H1 (cell line): ENCODE measurements at regions not wholly inside any gene's neighbourhood (a gene's known extent, or its start where the extent isn't known, plus 50 kb on each side); places are given as distances from the start of the nearest gene placed in this dataset.

Experiments used
- BCL11A ChIP-seq, 2 experiments: IDR thresholded peaks; one replicate each; pipeline ENCODE4 v1.6.1; 2011; ENCODE audit warnings: low read depth in 2 of 2, low read length in 2 of 2, mild to moderate bottlenecking in 2 of 2
- CEBPB ChIP-seq: IDR thresholded peaks from 2 replicates; pipeline ENCODE4 v1.6.1; 2012; ENCODE audit warnings: low read depth, low read length
- CHD7 ChIP-seq: fragments of 300-600 bp; sonication (generic); IDR thresholded peaks from 2 replicates; pipeline ENCODE4 v1.7.1; 2012; ENCODE audit warnings: low read length, moderate library complexity, mild to moderate bottlenecking, inconsistent platforms; ENCODE audit not compliant: insufficient replicate concordance
- HDAC2 ChIP-seq, 2 experiments: fragments of 300-600 bp in 1 of 2; sonication (generic) in 1 of 2; IDR thresholded peaks; 2 replicates each; pipeline ENCODE4 v1.6.1; 2011 to 2012; ENCODE audit warnings: low read depth in 2 of 2, low read length in 2 of 2, mild to moderate bottlenecking in 2 of 2, moderate library complexity in 2 of 2, borderline replicate concordance in 1 of 2, inconsistent platforms in 1 of 2
- HDAC6 ChIP-seq: IDR thresholded peaks from one replicate; pipeline ENCODE4 v1.7.1; 2012; ENCODE audit warnings: low read depth, mild to moderate bottlenecking, inconsistent platforms, low read length, moderate library complexity
- RXRA ChIP-seq: IDR thresholded peaks from 2 replicates; pipeline ENCODE4 v1.6.1; 2011; ENCODE audit warnings: low read depth, mild to moderate bottlenecking, low read length, moderate library complexity; ENCODE audit not compliant: insufficient read depth
- SIRT6 ChIP-seq: IDR thresholded peaks from one replicate; pipeline ENCODE4 v1.7.1; 2012; ENCODE audit warnings: low read length, inconsistent platforms

GRCh38 chr9:135181336-135181735, 93.9 kb downstream of the OLFM1 start (continued):
- no peak for TF ChIP-seq CHD7
- no peak for TF ChIP-seq SIRT6
- no peak for TF ChIP-seq BCL11A (IDR thresholded peaks at IDR 0.05; ENCODE audit: low read depth in 2 of 2, low read length in 2 of 2)
- no peak for TF ChIP-seq RXRA
- TF ChIP-seq HDAC6 = no peak
- TF ChIP-seq CEBPB = no peak
- no peak for TF ChIP-seq HDAC2 (IDR thresholded peaks at IDR 0.05; ENCODE audit: borderline replicate concordance in 1 of 2, low read depth in 2 of 2, low read length in 2 of 2)
